NT2/D1 (cell line): ENCODE measurements at regions not wholly inside any gene's neighbourhood (a gene's known extent, or its start where the extent isn't known, plus 50 kb on each side); places are given as distances from the start of the nearest gene placed in this dataset.

Experiments used
- SUZ12 ChIP-seq: IDR thresholded peaks from 2 replicates; pipeline ENCODE4 v1.6.1; 2011; ENCODE audit not compliant: insufficient read length, insufficient read depth; ENCODE audit errors: extremely low read depth
- ZNF274 ChIP-seq: IDR thresholded peaks from 2 replicates; pipeline ENCODE4 v1.6.1; 2011; ENCODE audit warnings: mild to moderate bottlenecking, low read depth, low read length

DNA sequence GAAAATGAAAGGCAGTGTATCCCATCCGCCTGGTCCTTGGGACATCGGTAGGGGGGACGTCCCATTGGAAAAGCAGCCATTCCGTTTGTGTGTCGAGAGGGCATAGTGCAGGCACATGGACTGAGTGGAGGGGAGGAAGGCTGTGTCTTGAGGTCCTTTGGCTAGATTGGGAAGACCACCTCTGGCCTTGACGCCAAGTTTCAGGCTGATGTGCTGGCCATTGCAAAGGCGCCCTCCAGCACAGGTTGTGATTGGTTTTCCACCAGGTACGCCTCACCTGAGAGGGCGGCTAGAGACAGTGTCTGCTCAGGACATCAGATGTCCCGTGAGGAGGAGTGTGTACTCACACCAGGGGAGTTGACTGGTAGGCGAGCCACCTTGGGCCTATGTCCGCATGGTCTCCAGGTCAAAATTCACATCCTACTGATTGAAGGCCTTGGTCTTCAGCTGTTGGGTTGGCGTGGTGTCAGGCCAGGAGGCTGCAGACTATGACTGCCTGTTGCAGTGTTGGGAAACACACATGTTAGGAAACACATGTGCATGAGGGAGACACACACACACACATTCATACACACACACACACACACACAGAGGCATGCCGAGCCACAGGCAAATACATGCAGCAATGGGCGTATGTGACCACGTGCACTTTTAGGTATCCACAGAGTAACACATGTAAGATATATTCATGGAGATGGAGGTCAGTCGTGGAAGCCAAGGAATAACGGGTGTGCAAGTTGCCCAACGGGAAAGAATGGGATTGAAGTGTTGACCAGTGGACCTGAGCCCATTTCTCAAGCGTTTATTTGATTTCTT is 98.4 kb downstream of the SNRPN start:
- no peak for TF ChIP-seq SUZ12
- no peak for TF ChIP-seq ZNF274
